ENCODE measurements at regions not wholly inside any gene's neighbourhood (a gene's known extent, or its start where the extent isn't known, plus 50 kb on each side); places are given as distances from the start of the nearest gene placed in this dataset.

DNA sequence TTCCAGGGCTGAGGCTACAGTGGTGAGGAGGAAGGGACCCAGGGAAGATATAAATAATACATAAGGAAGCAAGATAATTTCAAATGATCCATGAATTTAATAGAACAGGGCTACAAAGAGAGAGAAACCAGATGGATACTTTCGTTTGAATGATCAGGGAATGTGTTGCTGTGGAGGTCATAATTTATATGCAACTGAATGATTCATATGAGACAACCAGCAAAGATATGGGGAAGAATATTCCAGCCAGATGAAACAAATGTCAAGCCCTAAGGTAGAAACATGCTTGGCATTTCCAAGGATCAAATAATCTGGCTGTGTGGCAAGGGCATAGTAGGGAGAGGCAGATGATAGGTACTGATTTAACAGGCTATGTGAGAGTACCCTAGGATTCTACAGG, 84.8 kb upstream of the ZC3H11B start:
- TF ChIP-seq, protein P1, sequence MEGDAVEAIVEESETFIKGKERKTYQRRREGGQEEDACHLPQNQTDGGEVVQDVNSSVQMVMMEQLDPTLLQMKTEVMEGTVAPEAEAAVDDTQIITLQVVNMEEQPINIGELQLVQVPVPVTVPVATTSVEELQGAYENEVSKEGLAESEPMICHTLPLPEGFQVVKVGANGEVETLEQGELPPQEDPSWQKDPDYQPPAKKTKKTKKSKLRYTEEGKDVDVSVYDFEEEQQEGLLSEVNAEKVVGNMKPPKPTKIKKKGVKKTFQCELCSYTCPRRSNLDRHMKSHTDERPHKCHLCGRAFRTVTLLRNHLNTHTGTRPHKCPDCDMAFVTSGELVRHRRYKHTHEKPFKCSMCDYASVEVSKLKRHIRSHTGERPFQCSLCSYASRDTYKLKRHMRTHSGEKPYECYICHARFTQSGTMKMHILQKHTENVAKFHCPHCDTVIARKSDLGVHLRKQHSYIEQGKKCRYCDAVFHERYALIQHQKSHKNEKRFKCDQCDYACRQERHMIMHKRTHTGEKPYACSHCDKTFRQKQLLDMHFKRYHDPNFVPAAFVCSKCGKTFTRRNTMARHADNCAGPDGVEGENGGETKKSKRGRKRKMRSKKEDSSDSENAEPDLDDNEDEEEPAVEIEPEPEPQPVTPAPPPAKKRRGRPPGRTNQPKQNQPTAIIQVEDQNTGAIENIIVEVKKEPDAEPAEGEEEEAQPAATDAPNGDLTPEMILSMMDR (conservative IDR thresholded peaks at IDR 0.05; ENCODE audit: low read length), result no peak
- no peak for TF ChIP-seq EZH2phosphoT487 (IDR thresholded peaks at IDR 0.05; ENCODE audit: borderline replicate concordance)
